ENCODE measurements at regions not wholly inside any gene's neighbourhood (a gene's known extent, or its start where the extent isn't known, plus 50 kb on each side); places are given as distances from the start of the nearest gene placed in this dataset.

GRCh38 chr14:101449114-101449513, 112.2 kb upstream of the DIO3 start:
- no peak for DNase-seq (ENCODE audit: low spot score)

- no peak for DNase-seq (ENCODE audit: low spot score)
Measured at GRCh38 chr14:101451166-101451565, 110.1 kb upstream of the DIO3 start.

- DNase-seq (ENCODE audit: low spot score) = no peak
Measured at GRCh38 chr14:101453225-101453624, 108.1 kb upstream of the DIO3 start.

GRCh38 chr14:101454229-101454628, 107.1 kb upstream of the DIO3 start:
- no peak for DNase-seq (ENCODE audit: low spot score)

- DNase-seq (ENCODE audit: low spot score) = no peak
Measured at GRCh38 chr14:101456246-101457175, 104.8 kb upstream of the DIO3 start.

GRCh38 chr14:101457301-101457935, 103.9 kb upstream of the DIO3 start:
- DNase-seq (ENCODE audit: low spot score) = no peak

- DNase-seq (ENCODE audit: low spot score) = no peak
Measured at GRCh38 chr14:101457936-101458740, 103.2 kb upstream of the DIO3 start.

GRCh38 chr14:101458741-101459550, 102.3 kb upstream of the DIO3 start:
- no peak for DNase-seq (ENCODE audit: low spot score)

- no peak for DNase-seq (ENCODE audit: low spot score)
Measured at GRCh38 chr14:101459551-101459900, 101.8 kb upstream of the DIO3 start.

- DNase-seq (ENCODE audit: low spot score) = no peak
Measured at GRCh38 chr14:101460521-101460920, 100.8 kb upstream of the DIO3 start.

- no peak for DNase-seq (ENCODE audit: low spot score)
Measured at GRCh38 chr14:101460986-101461750, 100.1 kb upstream of the DIO3 start.

- no peak for DNase-seq (ENCODE audit: low spot score)
Measured at GRCh38 chr14:101461891-101462290, 99.4 kb upstream of the DIO3 start.

- no peak for DNase-seq (ENCODE audit: low spot score)
Measured at GRCh38 chr14:101462726-101463565, 98.3 kb upstream of the DIO3 start.

- DNase-seq (ENCODE audit: low spot score) = no peak
Measured at GRCh38 chr14:101463566-101464171, 97.6 kb upstream of the DIO3 start.

GRCh38 chr14:101464310-101464983, 96.8 kb upstream of the DIO3 start:
- no peak for DNase-seq (ENCODE audit: low spot score)

GRCh38 chr14:101464984-101465794, 96.1 kb upstream of the DIO3 start:
- DNase-seq (ENCODE audit: low spot score) = no peak

- no peak for DNase-seq (ENCODE audit: low spot score)
Measured at GRCh38 chr14:101465795-101466448, 95.4 kb upstream of the DIO3 start.

Data from AG08396 (cell line).